Stomach (tissue), 8 donors: ENCODE measurements at regions not wholly inside any gene's neighbourhood (a gene's known extent, or its start where the extent isn't known, plus 50 kb on each side); places are given as distances from the start of the nearest gene placed in this dataset.

ENCODE experiments used
- DNase-seq, 2 donors: peaks; one replicate each; pipeline versions ENCODE4 v3.0.0 to v3.0.0-alpha.2; 2013 to 2019
- H3K27ac ChIP-seq, 5 donors: fragments of 200-600 bp in 4 of 5; sonication (generic) in 4 of 5; one replicate each; pipeline ENCODE4 v1.5.1; 2013 to 2019; ENCODE audit warnings: mild to moderate bottlenecking in 1 of 5, moderate library complexity in 1 of 5
- H3K27me3 ChIP-seq, 3 donors: fragments of 200-600 bp; sonication (generic); one replicate each; pipeline ENCODE4 v1.5.1; 2017 to 2019; ENCODE audit warnings: mixed run types in 1 of 3
- H3K36me3 ChIP-seq, 4 donors: fragments of 200-600 bp; sonication (generic); 1 replicate in 3 of 4; 2 replicates in 1 of 4; pipeline ENCODE4 v1.5.1; 2016 to 2019
- H3K4me1 ChIP-seq, 4 donors: fragments of 200-600 bp; sonication (generic); one replicate each; pipeline ENCODE4 v1.5.1; 2016 to 2019
- H3K4me3 ChIP-seq, 4 donors: fragments of 200-600 bp; sonication (generic) in 3 of 4; one replicate each; pipeline ENCODE4 v1.5.1; 2016 to 2019; ENCODE audit warnings: mild to moderate bottlenecking in 1 of 4
- H3K9me3 ChIP-seq, 4 donors: fragments of 200-600 bp; sonication (generic); one replicate each; pipeline ENCODE4 v1.5.1; 2016 to 2019
- EP300 ChIP-seq: sonication (generic); formaldehyde crosslinking; IDR thresholded peaks from one replicate; pipeline ENCODE4 v1.6.1; 2017; ENCODE audit warnings: antibody characterized with exemption
- POLR2A ChIP-seq, 4 donors: fragments of 450-650 bp; IDR thresholded peaks; one replicate each; pipeline ENCODE4 v1.6.1; 2016; ENCODE audit warnings: antibody characterized with exemption in 4 of 4, control low read depth in 2 of 4, mild to moderate bottlenecking in 1 of 4, moderate library complexity in 1 of 4
- POLR2AphosphoS5 ChIP-seq, 3 donors: sonication (generic); formaldehyde crosslinking; IDR thresholded peaks; one replicate each; pipeline ENCODE4 v1.6.1; 2016; ENCODE audit warnings: antibody characterized with exemption in 3 of 3
- WGBS, 5 donors: extraction: QIAGEN DNeasy Blood & Tissue Kit in 3 of 5; methylation state at CpG; one replicate each; pipeline versions ENCODE4 v1.1.5 to v1.1.7; 2013 to 2018; 5-methylcytosine and 5-hydroxymethylcytosine counted together
- intact Hi-C: fragments of 100-400 bp; cut with DNase I; formaldehyde crosslinking; loops from one replicate; pipeline ENCODE4 v1.15.1; 2023; ENCODE audit warnings: low total_unique reads
- TF ChIP-seq, protein P1 (sequence below), 7 experiments: fragments of 450-650 bp in 4 of 7; fragments of 200-600 bp in 3 of 7; sonication (generic) in 3 of 7; IDR thresholded peaks; one replicate each; pipeline ENCODE4 v1.5.1; 2016 to 2019; ENCODE audit warnings: antibody characterized with exemption in 7 of 7, control low read depth in 2 of 7, mild to moderate bottlenecking in 1 of 7
- donor health status: healthy with polysubstance abuse.
- donor health status: Bipolar disorder and iron deficiency.
- donor health status: healthy.

DNA sequence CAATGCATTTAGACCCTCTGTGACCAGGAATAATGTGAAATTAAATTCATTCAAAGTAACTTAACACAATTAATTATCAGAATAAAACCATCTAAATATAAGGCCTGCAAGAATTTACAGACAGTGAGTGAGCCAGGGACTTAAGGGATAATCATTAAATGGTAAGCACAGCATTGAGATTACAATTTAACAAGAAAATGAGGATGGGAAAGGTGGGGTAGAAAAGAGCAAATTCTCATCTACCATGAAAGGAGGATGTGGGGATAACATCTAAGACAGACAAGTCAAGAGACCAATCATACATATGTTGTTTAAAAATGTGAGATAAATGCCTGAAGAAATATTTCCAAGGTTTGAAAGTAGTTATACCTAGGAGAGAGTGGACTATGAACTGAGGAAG, 259.3 kb upstream of the NT5C1B start:
- Histone ChIP-seq H3K27ac (no peak overlapping the region), H3K4me1 (peaks cover 0 to 6% (median 0%) of the 10 kb centered on the region in 4 donors), H3K27me3 (no peaks in the 10 kb centered on the region), H3K4me3 (no peak overlapping the region), H3K9me3 (no peaks in the 10 kb centered on the region), H3K36me3 (no peaks in the 10 kb centered on the region)
- intact Hi-C loops, result no loop called here
- TF ChIP-seq POLR2AphosphoS5 (IDR thresholded peaks at IDR 0.05) (no peak), POLR2A (IDR thresholded peaks at IDR 0.05) (no peak), EP300 (no peak)
- TF ChIP-seq, protein P1, sequence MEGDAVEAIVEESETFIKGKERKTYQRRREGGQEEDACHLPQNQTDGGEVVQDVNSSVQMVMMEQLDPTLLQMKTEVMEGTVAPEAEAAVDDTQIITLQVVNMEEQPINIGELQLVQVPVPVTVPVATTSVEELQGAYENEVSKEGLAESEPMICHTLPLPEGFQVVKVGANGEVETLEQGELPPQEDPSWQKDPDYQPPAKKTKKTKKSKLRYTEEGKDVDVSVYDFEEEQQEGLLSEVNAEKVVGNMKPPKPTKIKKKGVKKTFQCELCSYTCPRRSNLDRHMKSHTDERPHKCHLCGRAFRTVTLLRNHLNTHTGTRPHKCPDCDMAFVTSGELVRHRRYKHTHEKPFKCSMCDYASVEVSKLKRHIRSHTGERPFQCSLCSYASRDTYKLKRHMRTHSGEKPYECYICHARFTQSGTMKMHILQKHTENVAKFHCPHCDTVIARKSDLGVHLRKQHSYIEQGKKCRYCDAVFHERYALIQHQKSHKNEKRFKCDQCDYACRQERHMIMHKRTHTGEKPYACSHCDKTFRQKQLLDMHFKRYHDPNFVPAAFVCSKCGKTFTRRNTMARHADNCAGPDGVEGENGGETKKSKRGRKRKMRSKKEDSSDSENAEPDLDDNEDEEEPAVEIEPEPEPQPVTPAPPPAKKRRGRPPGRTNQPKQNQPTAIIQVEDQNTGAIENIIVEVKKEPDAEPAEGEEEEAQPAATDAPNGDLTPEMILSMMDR (IDR thresholded peaks at IDR 0.05), result no peak
- no peak for DNase-seq

DNA sequence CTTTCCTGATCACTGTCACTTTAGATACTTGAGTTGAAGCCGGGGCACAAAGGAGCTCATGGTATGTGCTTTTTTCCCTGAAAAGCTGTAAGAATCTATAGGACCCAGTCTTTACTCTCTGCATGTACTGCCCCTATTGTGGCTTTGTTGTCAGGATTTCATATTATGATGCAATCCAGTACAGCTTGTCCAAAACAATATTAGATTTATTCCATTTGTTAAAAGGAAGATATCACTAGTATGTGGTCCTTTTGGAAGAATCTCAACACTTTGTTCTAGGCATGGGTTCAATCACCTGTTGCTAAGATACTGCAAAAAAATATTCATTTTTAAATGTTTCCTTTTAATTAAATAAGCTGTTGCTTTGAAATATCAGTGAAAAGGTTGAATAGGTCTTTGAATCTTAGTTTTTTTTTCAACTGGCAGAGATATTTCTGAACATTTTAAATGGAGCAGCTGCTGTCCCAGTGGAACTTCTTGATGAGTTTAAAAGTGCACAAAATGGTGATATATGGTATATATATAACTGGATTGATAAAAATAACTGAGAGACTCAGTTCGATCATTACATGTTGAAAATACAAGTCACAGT, 256.6 kb upstream of the NT5C1B start:
- H3K36me3 ChIP-seq, result no peaks in the 10 kb centered on the region
- H3K4me1 ChIP-seq, result peaks cover 0 to 15% (median 5%) of the 10 kb centered on the region in 4 donors
- intact Hi-C loops, result no loop called here
- no peak overlapping the region for H3K27ac ChIP-seq
- no peaks in the 10 kb centered on the region for H3K9me3 ChIP-seq
- H3K4me3 ChIP-seq, result no peak overlapping the region
- WGBS, 5 donors, result 84 to 92% (median 87%) methylated on average over 2 of the region's 2 CpGs
- no peaks in the 10 kb centered on the region for H3K27me3 ChIP-seq
- TF ChIP-seq EP300 (no peak), POLR2A (IDR thresholded peaks at IDR 0.05) (no peak), POLR2AphosphoS5 (IDR thresholded peaks at IDR 0.05) (no peak)
- TF ChIP-seq, protein P1 (IDR thresholded peaks at IDR 0.05), result no peak
- DNase-seq, result no peak

DNA sequence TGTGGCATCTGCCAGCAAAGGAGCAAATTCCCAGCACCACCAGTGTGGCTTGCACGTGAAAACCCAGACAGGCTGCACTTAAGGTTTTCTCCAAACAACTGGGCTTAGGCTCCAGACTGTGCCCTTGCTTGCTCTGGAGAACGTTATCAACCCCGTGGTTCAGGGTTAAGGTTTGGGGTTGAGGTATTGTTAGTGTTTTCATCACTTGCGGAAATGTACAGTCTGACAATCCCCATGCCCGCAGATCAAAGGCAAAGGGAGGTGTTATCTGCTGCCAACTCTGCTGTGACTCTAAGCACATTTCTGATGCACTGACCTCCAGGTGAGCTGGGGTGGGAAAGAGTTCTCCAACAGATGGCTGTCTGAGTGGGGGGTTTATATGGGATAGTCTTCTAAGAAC, 253.5 kb upstream of the NT5C1B start:
- no peak for DNase-seq
- no peak overlapping the region for H3K27ac ChIP-seq
- no peak overlapping the region for H3K4me3 ChIP-seq
- TF ChIP-seq, protein P1 (IDR thresholded peaks at IDR 0.05), result no peak
- TF ChIP-seq POLR2A (IDR thresholded peaks at IDR 0.05) (no peak), EP300 (no peak), POLR2AphosphoS5 (IDR thresholded peaks at IDR 0.05) (no peak)
- intact Hi-C loops, result no loop called here
- H3K27me3 ChIP-seq, result no peaks in the 10 kb centered on the region
- peaks cover 0 to 15% (median 5%) of the 10 kb centered on the region in 4 donors for H3K4me1 ChIP-seq
- H3K36me3 ChIP-seq, result no peaks in the 10 kb centered on the region
- no peaks in the 10 kb centered on the region for H3K9me3 ChIP-seq
- 41 to 54% (median 48%) methylated on average over 5 of the region's 5 CpGs for WGBS, 5 donors

DNA sequence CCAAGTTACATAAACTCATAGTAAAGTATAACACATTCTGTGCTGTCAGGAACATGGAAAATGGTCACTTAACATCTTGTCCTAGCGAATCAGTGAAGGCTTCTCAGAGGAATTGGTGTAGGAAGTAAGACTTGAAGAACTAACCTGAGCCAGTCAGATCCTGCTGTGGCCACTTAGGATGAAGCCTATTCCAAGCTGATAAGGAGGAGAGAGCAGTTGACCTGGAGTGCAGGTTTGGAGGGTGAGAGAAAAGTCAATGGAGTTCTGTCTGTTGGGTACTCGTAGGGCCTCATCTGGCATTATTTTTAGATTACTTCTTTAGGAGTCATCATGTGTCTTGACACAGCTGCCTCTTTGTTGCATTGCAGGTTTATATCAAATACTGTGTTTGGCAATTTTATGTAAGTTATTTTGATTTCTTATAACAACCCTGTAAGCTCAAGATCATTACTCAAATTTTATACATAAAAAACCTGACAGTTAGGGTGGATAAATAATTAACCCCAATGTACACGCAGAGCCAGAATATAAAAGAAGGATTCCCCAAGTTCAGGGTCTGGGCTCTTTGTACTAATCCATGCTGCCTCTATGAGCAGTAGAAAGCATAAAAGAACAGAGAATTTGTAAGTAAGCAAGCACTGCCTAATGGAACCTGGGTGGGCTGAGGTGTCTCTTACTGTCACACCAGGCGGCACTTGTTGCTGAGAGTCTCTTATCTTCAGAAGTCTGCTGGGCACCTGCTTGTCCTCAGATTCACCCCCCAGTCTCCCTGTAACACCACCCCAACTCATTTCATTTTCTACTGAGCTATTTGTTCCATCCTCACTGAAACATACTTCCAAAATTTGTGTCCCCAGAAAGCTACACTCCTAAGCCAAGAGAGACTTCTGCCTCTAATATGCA, 252.1 kb upstream of the NT5C1B start:
- Histone ChIP-seq H3K36me3 (no peaks in the 10 kb centered on the region), H3K27ac (no peak overlapping the region), H3K9me3 (no peaks in the 10 kb centered on the region), H3K4me3 (no peak overlapping the region), H3K27me3 (no peaks in the 10 kb centered on the region), H3K4me1 (peaks cover 0 to 15% (median 5%) of the 10 kb centered on the region in 4 donors)
- WGBS, 5 donors, result 67 to 90% (median 83%) methylated on average over 4 of the region's 4 CpGs
- intact Hi-C loops, result no loop called here
- no peak for DNase-seq
- TF ChIP-seq POLR2AphosphoS5 (IDR thresholded peaks at IDR 0.05) (no peak), POLR2A (IDR thresholded peaks at IDR 0.05) (no peak), EP300 (no peak)
- TF ChIP-seq, protein P1 (IDR thresholded peaks at IDR 0.05), result no peak
